NK-92 treated with Interleukin-12 subunit alpha and Interleukin-12 subunit beta, amount 100 ng/mL, for 24 hours (cell line): ENCODE measurements at regions not wholly inside any gene's neighbourhood (a gene's known extent, or its start where the extent isn't known, plus 50 kb on each side); places are given as distances from the start of the nearest gene placed in this dataset.
"Not testable (repeated sequence)": the region's sequence is repeated elsewhere in the genome, so short reads cannot be mapped to it uniquely, and the experiment has no call there.

Experiments
- DNase-seq: peaks from one replicate; lab custom pipeline; 2025; lab: John Stamatoyannopoulos, UW

DNA sequence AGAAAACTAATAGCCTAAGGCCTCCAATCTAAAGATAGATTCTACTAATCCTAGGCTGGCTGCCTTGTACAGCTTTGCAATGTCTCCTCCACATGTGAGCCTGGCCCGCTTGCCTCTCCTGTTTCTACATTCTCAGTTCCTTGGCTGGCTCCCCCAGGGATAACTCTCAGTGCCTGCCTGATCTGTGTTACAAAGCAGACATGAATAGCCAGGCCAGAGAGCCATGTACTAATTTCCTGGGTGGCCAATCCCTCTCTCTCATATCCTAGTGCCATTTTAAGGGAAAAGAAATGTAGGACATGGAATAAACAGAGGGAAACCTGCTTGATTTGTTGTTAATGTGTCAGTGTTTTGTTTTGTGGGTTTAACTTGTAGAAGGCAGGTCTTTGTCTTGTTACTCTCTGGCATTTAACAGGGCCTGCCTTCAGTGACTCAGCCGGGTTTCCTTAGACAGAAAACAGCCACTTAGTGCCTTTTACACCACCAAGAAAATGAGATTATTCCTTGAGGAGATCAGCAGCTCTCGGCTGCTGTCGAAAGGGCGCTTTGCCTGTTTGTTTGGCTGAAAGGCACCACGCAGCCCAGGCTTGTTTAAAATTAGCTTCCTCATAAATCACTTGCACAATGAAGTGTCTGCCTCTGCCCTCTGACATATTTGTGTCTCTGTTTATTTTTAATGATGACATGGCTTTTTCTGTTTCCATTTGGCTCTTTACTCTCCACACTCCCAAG, 702.7 kb downstream of the MAFB start:
- no peak for DNase-seq

DNA sequence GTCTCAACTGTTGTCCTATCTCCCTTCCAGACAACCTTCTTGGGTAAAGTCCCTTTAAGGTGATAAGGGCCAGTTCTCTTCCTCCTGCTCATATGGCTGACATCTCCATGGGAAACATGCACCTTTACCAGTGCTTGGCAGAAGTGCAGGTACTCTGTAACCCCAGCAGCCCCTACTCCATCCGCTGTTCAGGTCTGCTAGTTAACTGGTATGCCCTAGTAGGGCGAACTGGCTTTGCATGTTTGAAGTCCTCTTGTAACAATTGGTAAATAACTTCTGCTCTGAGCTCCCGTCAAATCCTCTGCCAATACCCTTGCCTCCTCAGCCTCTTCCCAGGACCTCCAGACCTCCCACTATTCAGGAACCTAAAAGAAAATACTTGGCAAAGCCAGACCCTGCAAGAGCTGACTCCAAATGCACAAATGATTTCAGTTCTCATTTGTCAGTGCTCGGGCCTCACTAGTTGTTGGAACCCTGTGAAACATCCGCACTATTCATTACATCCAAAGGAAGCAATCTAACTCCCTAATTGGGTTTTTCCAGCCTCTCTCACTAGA, 703.7 kb downstream of the MAFB start:
- DNase-seq, result no peak

DNA sequence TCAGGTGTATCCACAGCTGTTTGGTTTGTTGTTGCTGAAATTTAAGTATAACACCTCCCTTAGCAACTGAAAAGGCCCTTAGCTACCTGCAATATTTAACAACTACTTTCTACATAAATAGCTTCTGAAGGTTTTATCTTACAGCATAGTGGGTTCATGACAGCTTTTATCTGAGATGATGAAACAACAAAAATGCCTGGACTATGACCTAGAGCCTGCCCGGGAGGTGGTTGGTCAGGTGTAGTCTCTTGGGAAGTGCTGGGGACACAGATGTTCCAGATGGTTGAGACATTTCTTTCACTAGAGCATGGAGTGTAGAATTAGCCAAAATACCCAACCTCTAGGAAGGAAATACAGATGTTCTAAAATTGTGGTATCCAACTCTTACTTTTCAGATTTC, 705.4 kb downstream of the MAFB start:
- no peak for DNase-seq

DNA sequence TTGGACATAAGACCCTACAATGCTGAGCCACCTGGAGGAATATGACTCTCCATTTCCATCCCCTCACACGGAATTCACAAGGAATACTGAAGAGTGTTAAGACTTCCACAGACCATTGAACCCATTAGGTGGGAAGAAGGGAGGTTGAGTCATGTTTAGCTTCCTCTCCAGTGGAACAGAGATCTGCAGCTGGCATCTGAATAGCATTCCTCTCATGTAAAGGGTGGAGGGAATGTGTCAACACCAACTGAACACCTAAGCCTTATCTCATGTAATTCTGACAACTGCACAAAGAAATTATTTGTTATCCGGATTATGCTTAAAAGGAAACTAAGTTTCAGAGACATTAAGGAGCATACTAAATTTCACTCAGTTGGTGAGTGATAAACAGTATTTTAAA, 705.9 kb downstream of the MAFB start:
- DNase-seq, result no peak

DNA sequence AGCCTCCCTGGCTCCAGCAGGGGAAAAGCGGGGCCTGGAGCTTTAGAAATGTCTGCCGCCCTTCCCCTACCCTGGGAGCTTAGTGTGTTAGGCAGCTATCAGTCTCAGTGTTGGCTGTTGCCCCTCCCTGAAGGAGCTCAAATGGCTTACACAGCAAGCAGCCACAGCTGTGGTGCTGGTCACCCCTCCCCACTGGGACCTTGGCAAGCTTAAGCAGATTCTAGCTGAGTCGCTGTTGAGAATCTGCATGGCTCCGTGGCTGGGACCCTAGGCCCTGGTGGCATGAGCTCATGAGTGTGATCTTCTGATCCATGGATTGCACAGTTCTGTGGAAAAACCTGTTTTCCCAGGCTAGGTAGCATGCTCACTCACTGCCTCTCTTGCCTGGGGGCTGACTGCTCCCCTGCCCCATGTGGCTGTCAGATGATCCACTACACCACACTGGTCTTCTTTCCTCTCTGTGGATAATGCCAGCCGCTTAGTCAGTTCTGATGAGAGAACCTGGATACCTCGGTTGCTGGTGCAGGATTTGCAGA, 714.0 kb downstream of the MAFB start:
- DNase-seq, result no peak

DNA sequence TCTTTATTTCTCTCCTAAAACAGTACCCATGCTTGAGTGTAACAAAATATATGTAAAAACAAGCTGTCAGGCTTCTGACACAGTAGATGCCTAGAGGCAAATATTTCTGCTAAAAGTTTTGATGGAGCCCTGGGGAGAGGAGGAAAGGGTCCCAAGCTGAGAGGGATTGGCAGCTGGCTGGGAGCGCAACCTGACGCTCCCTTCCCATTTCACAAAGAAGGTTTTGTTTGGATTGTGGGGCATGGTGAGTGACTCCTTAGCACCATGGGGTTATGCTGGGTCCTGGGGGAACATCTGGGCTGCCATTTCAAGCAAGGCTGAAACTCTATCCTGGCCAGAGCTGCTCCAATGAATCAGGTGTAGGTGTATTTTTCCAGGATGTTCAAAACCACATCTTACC, 720.5 kb downstream of the MAFB start:
- no peak for DNase-seq

DNA sequence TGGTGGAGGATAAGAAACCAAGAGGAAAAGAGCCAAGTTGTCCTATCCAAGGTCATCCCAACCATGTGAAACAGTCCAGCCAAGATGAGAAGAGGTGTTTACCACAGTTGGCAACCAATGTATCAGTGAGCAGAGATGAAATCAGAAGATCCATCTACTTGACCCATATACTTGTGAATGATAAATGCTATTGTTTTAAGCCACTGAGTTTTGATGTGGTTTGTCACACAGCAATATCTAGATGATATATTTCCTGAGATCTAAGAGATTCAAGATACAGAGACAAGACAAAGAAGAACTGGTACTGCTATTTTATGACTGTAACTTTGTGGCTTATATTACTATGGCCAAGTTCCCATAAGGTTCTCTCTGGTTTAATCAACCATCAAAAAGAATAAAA, 721.2 kb downstream of the MAFB start:
- no peak for DNase-seq

DNA sequence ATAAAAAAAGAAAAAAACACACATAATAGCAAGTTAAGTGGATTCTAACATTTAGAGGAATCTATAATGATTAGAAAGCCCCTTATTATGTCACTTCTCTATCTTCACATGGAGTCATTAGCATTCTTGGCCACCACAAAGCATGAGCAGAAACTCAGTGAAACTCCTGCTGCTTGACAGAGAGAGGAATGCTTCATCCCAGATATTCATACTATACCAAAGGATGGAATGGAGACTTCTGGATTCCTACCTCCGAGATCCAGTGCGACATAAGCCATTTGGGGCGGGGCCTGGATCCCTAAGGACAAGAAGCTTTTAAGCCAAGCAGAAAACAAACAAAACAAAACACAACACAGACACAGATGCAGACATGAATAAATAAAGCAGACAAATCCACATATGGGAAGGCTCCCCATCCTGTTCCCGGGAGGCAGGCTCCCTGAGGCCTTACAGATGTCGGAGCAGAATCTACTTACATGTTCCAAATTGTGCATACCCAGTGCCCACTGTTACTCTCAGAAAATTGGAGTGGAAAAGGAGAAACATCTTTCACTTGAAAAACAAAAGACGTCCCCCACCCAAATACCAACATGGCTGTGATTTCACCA, 727.3 kb downstream of the MAFB start:
- no peak for DNase-seq

DNA sequence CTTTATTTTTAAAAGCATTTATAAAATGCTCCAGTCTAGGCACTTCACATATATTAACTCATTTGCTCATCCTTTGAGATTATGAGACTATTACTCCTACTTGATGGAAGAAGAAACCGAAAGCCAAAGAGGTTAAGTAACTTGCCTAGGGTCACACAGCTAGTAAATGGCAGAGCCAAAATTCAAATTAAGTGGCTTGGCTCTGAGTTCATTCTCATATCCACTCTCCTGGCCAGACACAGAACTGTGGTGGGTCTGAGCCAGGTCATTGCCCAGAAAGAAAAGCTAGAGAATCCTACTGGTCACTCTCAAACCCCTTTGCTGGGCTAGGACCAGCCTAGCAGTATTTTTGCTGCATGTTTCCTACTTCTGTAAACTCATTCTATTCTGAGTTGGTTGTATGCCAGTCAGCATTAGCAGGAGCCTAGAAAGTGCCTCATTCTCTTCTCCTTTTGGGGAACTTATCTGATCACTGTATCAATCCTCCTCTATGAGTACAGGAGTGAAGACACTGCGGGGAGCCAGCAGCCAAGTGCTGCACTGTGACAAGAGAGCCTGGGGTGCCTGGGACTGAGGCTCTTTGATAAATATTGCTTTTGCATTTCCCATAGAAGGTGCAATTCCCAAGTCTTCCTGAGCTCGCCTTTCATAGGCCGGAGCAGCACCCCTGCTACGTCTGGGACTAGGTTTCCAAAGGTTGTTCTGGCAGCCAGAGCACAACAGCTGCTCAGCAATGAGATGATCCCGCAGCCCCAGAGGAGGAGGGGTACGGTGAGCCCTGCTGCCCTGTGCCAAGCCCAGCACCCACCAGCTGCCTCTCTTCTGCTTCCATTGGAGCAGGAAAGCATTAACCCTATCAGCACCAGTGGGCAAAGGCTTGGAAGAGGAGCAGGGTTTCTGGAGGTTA, 728.3 kb downstream of the MAFB start:
- no peak for DNase-seq

DNA sequence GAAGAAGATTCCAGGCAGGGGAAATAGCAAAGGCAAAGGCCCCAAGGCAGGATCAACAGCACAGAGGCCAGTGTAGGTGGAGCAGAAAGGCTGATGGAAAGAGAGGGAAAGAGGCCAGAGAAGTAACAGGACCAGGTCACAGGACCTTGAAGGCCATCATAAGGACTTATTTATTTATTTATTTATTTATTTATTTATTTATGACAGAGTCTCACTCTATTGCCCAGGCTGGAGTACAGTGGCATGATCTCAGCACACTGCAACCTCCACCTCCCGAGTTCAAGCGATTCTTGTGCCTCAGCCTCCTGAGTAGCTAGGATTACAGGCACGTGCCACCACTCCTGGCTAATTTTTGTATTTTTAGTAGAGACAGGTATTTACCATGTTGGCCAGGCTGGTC, 731.1 kb downstream of the MAFB start:
- DNase-seq, result not testable (repeated sequence)

DNA sequence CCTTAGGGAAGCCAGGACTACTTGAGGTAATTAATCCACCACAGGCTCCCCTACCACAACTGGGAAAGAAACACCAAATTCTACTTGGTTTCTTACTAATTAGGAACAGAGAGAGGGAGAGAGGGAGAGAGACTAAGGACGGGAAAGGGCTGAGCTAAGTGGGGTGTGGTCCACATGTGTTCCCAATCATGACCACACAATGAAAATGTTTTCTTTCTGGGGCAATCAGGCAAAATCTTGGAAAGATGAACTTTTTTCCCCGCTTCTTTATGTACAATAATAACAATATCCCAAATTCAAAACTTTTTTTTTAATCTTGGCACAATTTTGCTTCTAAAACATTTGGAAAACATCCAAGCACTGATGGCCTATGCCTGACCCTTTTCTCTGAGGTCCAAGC, 734.4 kb downstream of the MAFB start:
- DNase-seq, result no peak

DNA sequence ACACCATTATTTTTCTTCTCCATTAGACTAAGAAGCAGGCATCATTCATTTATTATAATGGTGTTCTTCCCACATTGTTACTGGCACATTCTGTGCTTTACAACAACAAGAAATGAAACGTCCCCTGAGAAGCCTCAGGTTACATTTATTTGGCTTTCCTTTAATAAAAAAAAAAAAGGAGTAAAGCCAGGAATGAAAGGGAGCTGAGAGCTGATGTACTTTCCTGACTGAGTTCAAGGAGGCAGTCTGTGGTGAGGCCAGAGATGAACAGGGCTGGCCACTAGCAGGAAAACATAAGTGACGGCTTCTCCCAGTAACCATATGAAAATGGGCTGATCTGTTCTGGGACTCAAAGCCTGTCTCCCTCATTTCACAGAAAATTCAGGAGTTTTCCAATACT, 742.1 kb downstream of the MAFB start:
- DNase-seq, result no peak

DNA sequence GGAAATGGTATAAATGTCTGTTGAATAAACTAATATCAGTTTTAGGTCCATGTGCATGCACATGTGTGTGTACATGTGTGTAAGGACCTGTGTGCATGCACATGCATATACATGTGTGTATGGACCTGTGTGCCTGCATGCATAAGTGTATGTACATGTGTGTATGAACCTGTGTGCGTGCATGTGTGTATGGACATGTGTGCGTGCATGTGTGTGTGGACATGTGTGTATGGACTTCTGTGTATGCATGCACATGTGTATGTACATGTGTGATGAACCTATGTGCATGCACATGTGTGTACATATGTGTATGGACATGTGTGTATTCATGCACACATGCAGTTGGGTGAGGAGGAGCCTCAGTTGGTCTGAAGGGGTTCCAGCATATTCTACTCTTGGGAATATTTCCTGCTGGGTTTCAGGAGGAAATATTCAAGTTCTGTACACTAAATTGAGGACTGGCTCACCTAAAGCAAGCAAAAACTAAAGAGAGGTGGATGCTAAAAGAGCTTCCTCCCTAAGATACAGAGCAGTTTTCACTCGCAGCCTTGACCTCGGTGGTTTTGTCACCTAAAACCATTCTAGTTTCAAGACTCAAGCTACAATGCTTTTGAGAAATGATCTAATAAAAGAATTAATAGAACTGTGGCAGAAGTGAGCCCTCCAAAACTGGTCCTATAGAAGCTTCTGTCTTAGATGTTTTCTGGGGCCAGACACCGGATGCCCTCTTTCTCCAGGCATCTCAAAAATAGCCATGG, 742.8 kb downstream of the MAFB start:
- no peak for DNase-seq

DNA sequence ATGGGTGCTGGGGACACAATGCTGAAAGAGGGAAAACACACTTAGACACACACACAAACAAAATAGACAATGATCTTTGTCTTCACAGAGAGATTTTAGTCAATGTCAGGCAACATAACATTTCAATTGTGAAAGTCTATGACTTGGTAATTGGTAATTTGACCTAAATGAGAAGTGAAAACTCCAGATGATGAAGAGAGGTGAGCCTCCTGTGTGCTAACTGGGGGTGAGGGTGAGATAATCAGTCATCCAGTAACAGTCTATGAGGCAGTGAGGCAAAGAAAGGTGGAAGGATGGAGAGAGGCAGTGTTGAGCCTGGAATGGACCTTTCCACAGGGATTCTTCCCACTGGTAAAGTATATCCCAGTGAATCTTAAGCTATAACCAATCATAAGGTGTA, 744.2 kb downstream of the MAFB start:
- DNase-seq, result no peak

DNA sequence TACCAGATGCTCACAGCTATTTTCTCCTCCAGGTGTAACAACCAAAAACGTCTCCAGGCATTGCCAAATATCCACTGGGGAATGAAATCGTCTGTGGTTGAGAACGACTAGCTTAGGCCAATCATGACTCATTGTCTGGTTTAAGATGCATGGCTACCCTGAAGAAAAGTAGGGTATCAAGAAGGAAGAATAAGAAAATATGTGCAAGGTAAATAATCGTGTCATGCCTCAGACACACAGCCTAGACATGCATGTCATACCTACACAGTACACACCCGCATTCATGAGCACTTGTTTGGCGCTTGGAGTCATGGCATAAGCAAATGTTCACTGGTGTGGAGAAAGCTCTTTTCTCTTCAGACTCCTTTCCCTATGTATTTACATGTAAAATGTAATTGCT, 745.7 kb downstream of the MAFB start:
- DNase-seq, result no peak

DNA sequence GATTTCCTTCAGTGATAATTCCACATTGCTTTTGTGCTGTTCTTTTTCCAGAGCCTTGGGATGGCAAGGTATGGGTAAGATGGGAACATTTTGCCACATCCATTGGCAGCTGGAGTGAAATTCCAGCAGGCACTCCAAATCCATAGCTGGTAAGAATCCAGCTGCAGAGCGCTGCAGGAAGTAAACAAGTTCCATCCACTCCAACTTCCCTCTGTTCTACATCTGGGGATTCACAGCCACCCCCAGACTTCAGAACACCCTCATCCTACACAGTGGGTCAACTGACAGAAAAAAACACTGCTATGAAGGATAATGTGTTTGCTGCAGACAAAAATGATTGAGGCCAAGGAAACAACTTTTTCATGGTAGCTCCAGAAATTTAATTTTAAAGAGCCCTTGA, 747.8 kb downstream of the MAFB start:
- no peak for DNase-seq

DNA sequence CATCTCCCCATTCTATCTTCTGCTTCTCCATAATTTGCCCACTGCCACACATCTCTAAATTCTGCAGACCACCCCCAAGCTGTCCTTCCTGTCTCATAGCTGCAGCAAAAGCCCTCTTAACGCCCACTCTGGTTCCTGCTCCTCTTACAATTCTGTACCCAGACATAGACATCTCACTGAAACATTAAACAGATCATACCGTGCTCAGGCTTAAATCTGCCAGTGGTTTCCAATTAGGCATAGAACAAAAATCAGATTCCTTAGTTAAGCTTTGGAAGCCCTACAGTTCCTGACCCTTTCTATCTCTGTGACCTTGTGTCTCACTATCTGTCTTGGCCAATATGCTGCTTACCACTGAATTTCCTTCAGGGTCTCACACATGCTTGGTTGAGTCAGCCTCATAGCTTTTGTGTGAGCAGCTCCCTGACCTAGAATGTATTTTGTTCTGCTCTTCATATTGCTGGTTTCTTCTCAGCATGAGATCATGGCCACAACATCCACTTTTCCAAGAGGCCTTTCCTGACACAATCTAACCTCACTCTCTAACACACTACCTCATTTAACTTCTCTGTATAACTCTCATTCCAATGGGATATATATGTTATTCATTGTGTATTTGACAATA, 749.7 kb downstream of the MAFB start:
- no peak for DNase-seq

DNA sequence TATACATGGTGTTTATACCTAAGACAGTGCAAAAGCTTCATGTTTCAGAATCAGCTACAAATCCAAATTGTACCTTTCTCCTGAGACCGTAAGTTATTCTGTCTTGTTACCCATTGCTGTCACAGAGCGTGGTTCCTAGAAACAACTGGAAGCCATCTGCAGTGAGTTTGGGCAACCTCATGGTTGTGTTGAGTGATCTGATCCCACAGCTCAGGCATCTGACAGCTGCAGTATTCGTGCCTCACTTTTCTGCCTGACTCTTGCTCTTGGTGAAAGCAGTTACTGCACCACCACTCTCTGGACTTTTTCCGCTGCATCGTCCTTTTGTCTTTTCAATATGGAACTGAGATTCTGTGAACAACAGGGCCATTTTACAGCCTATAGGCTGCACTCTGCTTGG, 752.6 kb downstream of the MAFB start:
- DNase-seq, result no peak

DNA sequence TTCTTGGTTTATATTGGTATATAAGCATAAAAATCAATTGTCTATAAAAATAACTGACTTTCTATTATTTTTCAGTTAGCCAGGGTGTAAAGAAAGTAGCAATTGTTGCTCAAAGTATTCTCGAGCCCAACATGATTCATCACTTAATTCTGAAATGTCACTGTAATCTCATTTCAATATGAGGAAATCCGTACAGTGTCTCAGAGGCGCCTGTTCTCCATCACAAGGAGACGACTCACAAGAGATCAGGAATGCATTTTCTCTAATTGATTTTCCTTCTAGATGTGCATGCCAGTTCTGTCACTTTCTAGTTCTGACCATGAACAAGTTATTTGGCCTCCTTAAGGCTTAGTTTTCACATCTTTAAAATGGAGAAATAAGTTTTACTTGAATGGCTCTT, 753.1 kb downstream of the MAFB start:
- DNase-seq, result no peak

DNA sequence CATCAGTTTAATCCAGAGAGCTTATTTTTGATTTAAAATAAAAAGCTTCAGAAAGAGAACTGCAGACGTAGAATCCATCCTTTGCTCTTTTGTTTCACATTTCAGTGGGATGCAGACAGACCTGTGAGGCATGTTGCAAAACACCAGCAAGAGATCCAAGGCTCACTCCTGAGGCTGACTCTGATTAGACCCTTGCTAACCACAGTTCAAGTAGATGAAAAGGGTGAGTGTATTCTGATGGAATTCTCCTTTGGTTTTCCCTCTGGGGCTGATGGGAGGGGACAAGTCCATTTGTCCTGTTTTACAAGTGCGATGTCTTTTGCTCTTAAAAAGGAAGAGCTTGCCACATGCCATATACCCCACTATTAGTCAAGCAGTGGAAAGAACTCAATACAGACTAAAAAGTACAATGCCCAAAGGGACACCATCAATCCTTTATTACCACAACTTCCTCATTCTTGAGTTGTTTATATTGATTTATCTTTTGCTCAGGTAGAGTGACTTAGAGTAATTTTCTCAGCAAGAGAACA, 772.7 kb downstream of the MAFB start:
- no peak for DNase-seq

DNA sequence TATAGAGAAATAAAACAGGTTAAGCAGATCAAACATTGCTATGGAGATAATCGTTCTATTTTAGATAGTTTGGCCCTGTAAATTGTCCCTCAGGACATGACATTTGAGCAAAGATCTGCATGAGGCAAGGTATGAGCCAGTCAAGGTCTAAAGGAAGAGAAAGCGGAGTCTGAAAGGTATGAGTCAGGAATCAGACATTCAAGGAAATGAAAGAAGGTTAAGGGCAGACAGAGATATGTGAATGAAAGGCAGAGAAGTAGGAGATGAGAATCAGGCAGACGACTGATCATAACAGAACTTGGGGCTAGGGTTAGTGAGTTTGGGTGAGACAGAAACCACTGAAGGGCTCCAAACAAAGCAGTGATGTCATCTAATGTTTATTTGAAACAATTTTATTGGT, 775.8 kb downstream of the MAFB start:
- DNase-seq, result no peak
